CD1c-positive myeloid dendritic cell (primary cell): ENCODE measurements at regions not wholly inside any gene's neighbourhood (a gene's known extent, or its start where the extent isn't known, plus 50 kb on each side); places are given as distances from the start of the nearest gene placed in this dataset.
"Not testable (repeated sequence)": the region's sequence is repeated elsewhere in the genome, so short reads cannot be mapped to it uniquely, and the experiment has no call there.

Experiments
- DNase-seq: peaks from one replicate; pipeline ENCODE4 v3.0.0-alpha.2; 2016; ENCODE audit errors: extremely low spot score

GRCh38 chr18:961644-962355 is 57.1 kb downstream of the ADCYAP1 start:
- DNase-seq: peak; percentile 45

DNA sequence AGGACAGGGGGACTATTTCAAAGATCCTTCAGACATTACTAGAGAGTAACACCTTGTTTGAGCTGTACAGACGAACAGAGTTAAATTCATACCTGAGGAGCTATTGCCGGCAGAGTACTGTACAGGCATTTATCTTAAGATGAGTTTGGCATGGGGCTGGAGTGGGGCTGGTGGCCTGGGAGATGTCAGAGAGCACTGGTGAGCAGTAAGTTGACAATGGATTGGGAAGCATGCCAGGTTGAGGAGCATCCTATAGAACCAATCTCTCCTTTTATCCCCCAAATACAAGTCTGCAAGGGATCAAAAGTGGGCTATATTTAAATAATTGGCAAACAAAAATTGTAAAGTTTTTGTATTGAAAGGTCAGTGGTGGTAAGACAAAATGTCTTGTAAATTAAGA is 58.6 kb downstream of the ADCYAP1 start:
- DNase-seq: no peak

DNA sequence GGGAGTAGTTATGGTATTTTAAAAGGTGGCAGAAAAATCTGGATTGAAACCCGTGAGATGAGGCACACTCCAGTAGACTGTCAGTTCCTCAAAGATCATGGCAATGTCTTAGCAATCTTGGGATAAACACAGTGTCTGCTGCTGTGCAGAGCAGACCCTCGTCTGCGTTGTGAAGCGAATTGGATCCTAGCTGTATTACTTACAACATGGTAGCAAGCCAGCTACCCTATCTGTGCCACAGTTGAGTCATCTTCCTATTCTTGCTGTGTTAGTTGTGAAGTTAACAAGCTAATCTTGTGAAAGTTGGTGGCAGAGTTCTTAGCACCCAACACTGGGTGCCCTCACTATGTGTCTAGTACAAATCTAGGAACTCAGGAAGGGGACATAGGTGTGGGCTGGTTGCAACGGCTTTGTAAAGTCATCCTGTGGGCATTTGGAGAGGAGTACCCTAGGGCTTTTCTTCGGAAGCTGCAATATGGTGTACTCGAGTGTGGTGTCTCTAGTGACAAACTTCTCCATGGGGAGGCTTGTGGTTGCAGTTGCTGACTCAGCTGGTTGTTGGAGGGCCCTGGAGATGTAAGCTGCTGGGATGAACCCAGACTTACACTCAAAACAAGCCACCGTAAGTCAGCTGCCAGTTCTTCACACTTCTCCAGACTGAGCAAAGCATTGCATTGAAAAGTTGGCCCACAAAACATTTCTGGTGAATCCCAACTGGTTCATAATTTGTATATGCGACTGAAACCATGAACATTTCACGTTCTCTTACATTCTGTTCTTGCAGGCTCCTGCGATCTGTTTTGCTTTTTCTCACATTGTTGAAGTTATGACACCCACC is 61.5 kb downstream of the ADCYAP1 start:
- DNase-seq: no peak

DNA sequence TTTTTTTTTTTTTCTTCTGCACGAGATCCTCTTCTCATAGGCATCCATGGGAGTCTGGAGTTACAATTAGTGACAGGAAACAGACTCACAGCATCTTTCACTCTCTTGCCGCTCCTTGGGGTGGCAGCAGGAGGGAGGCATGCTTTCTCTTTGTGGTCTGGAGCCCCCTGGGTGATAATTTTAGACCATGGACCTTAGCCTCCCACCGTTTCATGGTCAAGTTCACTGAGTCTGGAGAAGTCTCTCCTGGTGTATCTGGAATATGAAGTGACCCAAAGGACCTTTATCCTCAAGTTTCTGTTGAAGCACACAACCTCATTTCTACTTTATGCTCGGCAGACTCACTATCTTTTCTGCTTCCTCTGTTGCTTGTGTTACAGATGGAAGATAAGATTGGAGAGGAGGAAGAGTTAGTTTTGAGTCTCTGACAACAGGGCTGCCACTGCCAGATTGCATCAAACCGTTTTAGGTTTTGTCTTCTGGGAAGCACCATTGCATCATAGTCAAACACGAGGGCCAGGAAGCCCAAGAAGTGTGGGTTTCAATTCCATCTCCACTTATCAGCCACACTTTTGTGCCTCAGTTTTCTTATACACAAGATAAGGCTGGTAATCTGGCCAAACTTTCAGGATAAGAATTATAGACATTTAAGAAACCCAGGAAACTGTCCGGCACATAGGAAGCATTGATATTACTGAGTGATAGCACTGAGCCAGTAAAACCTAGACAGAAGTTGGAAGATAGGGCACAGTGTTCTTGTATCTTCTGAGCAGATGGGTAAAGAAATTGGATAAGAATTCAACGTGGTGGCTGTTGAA is 62.3 kb downstream of the ADCYAP1 start:
- DNase-seq: no peak

DNA sequence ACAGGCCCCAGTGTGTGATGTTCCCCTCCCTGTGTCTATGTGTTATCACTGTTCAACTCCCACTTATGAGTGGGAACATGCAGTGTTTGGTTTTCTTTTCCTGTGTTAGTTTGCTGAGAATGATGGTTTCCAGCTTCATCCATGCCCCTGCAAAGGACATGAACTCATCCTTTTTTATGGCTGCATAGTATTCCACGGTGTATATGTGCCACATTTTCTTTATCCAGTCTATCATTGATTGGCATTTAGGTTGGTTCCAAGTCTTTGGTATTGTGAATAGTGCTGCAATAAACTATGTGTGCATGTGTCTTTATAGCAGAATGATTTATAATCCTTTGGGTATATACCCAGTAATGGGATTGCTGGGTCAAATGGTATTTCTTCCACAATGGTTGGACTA is 64.2 kb downstream of the ADCYAP1 start:
- not testable (repeated sequence) for DNase-seq

GRCh38 chr18:969311-969710 is 64.6 kb downstream of the ADCYAP1 start:
- not testable (repeated sequence) for DNase-seq

DNA sequence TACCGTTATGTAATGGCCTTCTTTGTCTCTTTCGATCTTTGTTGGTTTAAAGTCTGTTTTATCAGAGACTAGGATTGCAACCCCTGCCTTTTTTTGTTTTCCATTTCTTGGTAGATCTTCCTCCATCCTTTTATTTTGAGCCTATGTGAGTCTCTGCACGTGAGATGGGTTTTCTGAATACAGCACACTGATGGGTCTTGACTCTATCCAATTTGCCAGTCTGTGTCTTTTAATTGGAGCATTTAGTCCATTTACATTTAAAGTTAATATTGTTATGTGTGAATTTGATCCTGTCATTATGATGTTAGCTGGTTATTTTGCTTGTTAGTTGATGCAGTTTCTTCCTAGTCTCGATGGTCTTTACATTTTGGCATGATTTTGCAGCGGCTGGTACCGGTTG is 69.9 kb downstream of the ADCYAP1 start:
- not testable (repeated sequence) for DNase-seq

GRCh38 chr18:976393-977128 is 71.9 kb downstream of the ADCYAP1 start:
- not testable (repeated sequence) for DNase-seq

DNA sequence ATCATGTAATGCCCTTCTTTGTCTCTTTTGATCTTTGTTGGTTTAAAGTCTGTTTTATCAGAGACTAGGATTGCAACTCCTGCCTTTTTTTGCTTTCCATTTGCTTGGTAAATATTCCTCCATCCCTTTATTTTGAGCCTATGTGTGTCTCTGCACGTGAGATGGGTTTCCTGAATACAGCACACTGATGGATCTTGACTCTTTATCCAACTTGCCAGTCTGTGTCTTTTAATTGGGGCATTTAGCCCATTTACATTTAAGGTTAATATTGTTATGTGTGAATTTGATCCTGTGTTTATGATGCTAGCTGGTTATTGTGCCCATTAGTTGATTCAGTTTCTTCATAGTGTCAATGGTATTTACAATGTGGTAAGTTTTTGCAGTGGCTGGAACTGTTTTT is 72.7 kb downstream of the ADCYAP1 start:
- not testable (repeated sequence) for DNase-seq

- DNase-seq: not testable (repeated sequence)
Measured at GRCh38 chr18:977732-978131, 73.1 kb downstream of the ADCYAP1 start.

DNA sequence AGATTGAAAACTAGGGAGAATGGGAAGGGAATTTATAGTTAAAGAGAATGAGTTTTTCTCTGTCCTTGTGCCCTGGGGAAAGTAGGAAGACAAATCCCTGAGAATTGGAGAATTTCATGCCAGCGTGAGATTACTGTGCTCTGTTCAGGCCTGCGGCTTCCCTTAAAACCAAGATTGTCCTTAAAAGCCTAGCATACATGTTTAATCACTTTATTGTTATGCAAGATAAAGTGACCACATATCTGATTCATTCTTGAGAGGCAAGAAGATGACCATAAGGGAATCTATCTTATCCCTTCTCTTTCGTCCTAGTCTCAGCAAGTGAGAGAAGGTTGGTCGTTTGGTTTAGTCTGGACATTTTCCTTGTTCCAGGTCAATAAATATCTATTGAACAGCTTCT is 75.9 kb downstream of the ADCYAP1 start:
- DNase-seq: no peak

- no peak for DNase-seq
Measured at GRCh38 chr18:984004-984403, 79.3 kb downstream of the ADCYAP1 start.

DNA sequence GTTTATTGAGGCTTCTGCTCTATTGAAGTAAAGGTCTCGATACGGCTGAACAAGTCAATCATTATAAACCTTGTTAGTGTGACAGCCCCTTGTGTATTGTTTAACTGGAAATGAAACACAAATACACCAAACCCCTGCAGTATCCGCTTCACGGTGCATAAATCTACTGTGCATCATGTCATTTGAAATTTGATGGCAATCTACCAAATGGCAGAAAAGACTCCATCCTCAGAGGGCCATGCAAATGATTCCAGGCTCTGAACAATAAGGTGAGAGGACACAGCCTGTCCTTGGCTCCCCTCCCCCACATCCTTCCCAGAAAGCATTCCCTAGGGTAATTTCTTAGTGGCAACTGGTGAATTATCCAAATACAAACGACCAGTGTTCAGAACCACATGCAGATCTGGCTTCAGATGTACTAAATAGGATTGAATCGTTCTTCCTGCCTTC is 80.6 kb downstream of the ADCYAP1 start:
- DNase-seq: no peak

DNA sequence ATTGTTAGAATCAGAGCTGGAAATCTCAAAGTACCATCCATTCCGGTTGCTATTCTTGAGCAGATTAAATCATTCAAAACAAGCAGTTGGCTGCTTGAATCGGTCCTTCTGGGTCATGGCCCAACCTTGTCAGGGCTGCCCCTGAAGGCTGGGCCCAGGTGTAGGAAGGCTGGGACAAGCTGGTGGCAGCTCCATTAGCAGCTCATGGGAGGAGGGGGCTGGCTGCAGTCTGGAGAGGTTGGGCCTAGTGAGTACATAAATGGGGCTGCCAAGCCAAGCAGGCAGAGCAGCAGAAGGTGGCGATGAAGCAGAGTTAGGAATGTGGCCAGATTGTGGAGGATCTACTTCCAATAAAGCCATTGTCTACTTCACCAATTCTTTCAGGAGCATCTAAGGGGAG is 81.4 kb downstream of the ADCYAP1 start:
- no peak for DNase-seq

DNA sequence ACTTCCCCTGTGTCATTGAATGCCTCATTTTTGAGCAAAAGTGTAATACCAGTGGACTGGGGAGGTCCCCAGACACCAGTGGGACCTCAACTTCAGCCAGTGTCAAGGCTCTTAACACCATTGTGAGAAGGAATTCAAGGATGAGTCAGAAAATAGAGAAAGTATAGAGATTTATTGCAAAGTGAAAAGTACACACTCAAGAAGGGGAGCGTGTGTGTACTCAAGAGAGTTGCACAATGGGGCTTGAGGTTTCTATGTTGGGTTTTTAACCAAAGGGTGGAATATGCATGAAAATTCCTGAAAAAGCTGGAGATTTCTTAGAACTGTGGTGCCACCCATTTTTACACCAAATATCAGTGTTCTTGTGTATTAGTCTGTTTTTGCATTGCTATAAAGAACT is 81.9 kb downstream of the ADCYAP1 start:
- no peak for DNase-seq

DNA sequence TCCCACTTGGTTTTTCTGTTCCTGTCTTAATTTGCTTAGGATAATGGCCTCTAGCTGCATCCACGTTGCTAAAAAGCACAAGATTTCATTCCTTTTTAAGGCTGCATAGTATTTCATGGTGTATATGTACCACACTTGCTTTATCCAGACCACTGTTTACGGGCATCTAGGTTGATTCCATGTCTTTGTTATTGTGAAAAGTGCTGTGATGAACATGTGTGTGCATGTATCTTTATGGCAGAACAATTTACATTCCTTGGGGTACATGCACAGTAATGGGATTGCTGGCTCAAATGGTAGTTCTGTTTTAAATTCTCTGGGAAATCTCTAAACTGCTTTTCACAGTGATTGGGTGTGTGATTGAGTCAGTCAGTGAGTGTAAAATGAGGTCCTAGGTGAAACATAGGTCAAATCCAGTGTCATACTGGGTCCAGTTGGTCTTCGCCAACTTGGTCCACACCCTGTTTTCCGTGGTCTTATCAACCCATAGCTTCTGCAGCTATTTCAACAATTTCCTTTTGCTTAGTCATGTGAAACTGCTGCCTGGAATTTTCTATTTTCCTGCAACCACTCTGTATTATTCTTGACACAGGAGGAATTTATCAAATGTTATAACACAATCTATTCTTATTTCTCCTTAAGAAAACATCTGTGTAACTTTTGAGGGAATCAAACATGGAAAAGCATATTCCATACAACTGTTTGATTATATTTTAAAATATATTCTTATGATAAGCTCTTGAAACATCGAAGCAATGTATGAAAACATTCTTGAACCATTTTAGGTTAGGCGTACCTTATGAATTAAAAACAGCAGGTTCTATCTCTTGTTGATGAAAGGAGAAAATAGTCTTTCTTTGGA is 82.9 kb downstream of the ADCYAP1 start:
- no peak for DNase-seq

DNA sequence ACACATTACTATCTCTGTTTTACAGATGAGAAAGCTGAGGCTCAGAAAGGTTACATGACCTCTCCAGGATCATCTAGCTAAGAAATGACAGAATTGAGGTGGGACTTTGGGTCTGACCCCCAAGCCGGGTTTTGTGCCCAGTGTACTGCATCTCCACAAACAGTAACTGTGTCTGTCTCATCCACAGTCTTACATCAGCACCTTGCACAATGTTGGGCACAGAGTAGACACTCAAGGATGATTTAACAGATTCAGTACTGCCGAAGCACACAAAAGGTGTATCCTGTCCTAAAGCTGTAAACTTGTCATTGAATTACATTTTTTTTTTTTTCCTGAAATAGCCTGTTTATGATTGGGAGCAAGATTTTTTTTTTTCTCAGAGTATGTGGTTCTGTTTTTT is 84.8 kb downstream of the ADCYAP1 start:
- DNase-seq: no peak

DNA sequence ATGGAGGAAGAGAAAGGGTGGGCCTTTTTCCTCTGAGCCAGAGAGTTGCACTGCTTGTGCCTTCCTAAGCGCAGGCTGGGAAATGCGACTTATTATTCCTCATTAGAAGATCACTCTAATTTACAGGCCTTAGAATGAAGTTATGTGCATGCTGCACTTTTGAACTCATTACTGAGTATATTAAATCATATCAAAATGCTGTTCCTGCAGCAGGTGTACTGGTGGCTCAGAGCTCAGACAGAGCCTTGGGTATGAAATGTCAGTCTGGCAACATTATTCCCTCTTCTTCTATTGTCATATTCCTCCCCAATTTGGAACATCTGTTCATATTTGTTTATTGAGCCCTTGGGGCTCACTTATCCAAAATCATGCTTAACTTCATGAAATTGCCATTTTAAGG is 85.5 kb downstream of the ADCYAP1 start:
- no peak for DNase-seq

- no peak for DNase-seq
Measured at GRCh38 chr18:991441-991840, 86.8 kb downstream of the ADCYAP1 start.

GRCh38 chr18:993560-993959 is 88.9 kb downstream of the ADCYAP1 start:
- DNase-seq: no peak

GRCh38 chr18:995629-996028 is 91.0 kb downstream of the ADCYAP1 start:
- no peak for DNase-seq
